AG04449 (cell line): ENCODE measurements at regions not wholly inside any gene's neighbourhood (a gene's known extent, or its start where the extent isn't known, plus 50 kb on each side); places are given as distances from the start of the nearest gene placed in this dataset.

Source experiments
- CTCF ChIA-PET: fragments of 350-600 bp; formaldehyde crosslinking; extraction: SDS; loops from one replicate; lab custom pipeline; 2021; ENCODE audit warnings: antibody characterized with exemption; lab: Yijun Ruan, JAX
- POLR2A ChIA-PET: fragments of 400-600, 350-600 bp; formaldehyde crosslinking; extraction: SDS; loops from one replicate; lab custom pipeline; 2020; ENCODE audit warnings: antibody characterized with exemption, inconsistent platforms; lab: Yijun Ruan, JAX
- DNase-seq: peaks from one replicate; pipeline ENCODE4 v3.0.0-alpha.2; 2010; ENCODE audit warnings: low read depth, low spot score
- H3K4me3 ChIP-seq: 2 replicates; pipeline ENCODE4 v1.5.1; 2011; ENCODE audit warnings: low read depth, mild to moderate bottlenecking, control low read depth, low read length
- CTCF ChIP-seq: IDR thresholded peaks from one replicate; pipeline ENCODE4 v1.5.1; 2011; ENCODE audit warnings: mild to moderate bottlenecking, moderate library complexity, low read length, control low read depth, inconsistent platforms; ENCODE audit not compliant: insufficient read depth; ENCODE audit errors: missing control alignments

- no peak overlapping the region for H3K4me3 ChIP-seq
- POLR2A ChIA-PET: no interaction called here
- no peak for TF ChIP-seq CTCF
- no peak for DNase-seq
- CTCF ChIA-PET: no interaction called here
These were observed 200.0 kb upstream of the TOPAZ1 start for GRCh38 chr3:44041726-44042125.

GRCh38 chr3:44042772-44043171 lies 198.9 kb upstream of the TOPAZ1 start:
- POLR2A ChIA-PET: no interaction called here
- H3K4me3 ChIP-seq: no peak overlapping the region
- CTCF ChIA-PET: no interaction called here
- DNase-seq: no peak
- no peak for TF ChIP-seq CTCF

DNA sequence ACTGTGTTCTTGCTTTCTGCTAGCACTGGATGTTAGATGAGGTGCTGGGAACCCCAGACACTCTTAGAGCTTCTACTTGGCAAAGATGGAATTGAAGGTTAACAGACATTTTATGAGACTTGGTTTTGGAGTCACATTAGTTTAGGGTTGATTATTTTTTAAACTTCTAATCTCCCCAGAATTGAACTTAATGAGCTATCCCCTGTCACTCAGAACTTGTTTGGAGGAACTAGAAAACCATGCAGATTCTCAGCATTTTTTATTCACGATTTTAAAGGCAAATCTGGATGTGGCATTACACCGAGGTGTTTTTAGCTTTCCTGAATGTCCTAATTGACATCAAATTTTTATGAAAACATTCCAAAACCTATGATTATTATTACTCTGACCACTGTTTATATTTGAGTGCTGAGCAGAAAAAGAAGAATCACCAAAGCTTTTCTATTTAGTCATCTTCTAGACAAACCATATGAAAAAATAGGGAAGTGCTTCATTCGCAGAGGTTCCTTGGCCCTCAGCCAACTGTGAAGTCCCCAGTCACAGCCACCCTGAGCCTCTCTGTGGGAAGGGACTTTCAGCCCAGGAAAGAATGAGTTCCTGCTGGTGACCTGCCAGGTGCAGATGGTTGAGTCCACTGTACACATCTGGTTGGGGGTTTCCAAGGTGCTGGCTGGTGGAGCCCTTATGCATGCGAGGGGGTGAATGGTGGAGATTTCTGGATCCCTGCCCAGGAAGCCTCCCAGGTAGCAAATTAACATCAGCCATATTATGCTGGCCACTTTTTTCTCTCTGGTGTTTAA lies 196.0 kb upstream of the TOPAZ1 start:
- TF ChIP-seq CTCF: no peak
- ChIA-PET CTCF (interaction anchor here (1.5 kb wide), 1 partner anchor 277 kb away, joined by 5 read pairs; no protein-coding TSS in a partner anchor), POLR2A (interaction anchor here (0.7 kb wide), 1 partner anchor 9 kb away, joined by 3 read pairs; no protein-coding TSS in a partner anchor)
- H3K4me3 ChIP-seq: no peak overlapping the region
- no peak for DNase-seq

DNA sequence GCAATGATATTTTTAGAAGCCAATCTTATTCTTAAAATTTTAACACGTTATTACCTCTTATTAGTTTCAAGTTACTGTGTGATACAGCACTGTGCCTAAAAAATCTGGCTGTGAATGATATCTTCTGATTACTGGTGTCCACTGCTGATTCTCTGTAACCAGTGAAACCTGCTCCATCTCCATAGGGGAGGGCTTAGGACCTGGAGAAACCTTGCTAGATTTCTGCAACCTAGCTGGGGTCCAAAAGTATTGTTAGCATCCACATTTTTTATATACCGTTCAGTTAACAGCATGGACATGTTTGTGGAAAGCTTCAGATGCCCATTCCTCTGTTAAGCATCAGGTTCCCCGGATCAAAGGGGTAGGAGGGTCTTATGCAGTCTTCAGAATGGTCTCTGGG lies 193.9 kb upstream of the TOPAZ1 start:
- H3K4me3 ChIP-seq: no peak overlapping the region
- POLR2A ChIA-PET: no interaction called here
- TF ChIP-seq CTCF: no peak
- DNase-seq: no peak
- CTCF ChIA-PET: no interaction called here

- no peak for TF ChIP-seq CTCF
- peak; percentile 26 for DNase-seq
- POLR2A ChIA-PET: no interaction called here
- no peak overlapping the region for H3K4me3 ChIP-seq
- CTCF ChIA-PET: no interaction called here
These were observed 193.3 kb upstream of the TOPAZ1 start for GRCh38 chr3:44048196-44048924.

DNA sequence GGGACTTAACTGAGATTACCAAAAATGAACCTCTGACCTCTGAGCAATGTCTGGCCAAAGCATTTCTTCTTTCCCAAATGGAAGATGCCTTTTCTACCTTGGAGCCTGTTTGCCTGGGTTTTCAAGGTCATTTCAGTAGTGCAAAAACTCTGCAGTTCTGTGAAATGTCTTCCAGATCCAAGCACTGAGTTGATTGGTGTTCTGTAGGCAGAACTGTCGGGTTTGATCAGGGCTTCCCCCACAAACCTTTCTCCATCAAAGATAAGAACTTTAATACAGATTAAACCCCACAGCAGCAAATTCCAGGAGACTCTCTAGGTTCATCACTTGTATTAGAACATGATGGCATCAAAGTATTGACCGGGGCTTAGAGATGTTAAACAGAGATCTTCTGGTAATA lies 192.7 kb upstream of the TOPAZ1 start:
- TF ChIP-seq CTCF: no peak
- DNase-seq: no peak
- POLR2A ChIA-PET: no interaction called here

More for the DNA sequence above, 192.7 kb upstream of the TOPAZ1 start:
- CTCF ChIA-PET: no interaction called here
- no peak overlapping the region for H3K4me3 ChIP-seq
